Fibroblast of upper back skin (primary cell): ENCODE measurements at regions not wholly inside any gene's neighbourhood (a gene's known extent, or its start where the extent isn't known, plus 50 kb on each side); places are given as distances from the start of the nearest gene placed in this dataset.
A peak's percentile ranks its signal among the peaks of the same experiment; 100 is the strongest.

Experiments
- DNase-seq: peaks from one replicate; pipeline ENCODE4 v3.0.0-alpha.2; 2013

DNA sequence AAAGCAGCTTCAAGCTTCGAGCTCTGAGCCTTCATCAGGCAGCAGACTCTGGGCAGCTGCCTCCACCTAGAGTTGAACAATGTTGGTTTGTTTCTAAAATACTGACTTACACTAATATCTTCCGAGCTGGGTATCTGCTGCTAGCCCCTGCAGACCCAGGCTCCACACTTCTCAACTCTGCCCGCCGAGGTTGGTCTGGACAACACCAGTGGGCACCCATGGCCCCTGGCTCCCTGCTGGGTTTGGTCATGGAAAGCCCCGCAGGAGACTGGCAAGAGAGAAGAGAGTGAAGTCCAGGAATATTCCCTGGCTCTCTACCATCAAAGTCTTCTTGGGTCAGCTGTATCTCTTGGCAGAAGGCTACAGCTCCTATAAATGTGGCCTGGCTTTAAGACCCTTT lies 214.2 kb upstream of the TMEM132C start:
- DNase-seq: no peak

DNA sequence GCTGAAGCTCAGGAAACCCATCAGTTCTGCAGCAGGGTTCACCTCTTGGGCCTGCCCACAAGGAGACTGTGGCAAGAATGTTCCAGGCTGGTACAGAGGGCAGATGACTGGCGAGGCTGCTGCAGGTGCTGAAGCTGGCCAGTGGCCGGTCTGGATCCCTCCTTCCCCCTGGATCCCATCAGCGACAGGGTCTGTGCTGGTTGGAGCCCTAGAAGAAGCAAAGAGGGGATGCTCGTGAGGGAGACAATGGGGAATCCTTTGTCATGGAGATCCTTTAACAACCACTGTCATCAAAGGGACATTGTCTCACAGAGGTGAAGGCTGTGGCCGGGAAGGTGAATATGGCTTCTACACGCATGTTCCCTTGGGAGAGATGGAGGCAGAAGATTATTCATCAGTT lies 211.4 kb upstream of the TMEM132C start:
- no peak for DNase-seq

DNA sequence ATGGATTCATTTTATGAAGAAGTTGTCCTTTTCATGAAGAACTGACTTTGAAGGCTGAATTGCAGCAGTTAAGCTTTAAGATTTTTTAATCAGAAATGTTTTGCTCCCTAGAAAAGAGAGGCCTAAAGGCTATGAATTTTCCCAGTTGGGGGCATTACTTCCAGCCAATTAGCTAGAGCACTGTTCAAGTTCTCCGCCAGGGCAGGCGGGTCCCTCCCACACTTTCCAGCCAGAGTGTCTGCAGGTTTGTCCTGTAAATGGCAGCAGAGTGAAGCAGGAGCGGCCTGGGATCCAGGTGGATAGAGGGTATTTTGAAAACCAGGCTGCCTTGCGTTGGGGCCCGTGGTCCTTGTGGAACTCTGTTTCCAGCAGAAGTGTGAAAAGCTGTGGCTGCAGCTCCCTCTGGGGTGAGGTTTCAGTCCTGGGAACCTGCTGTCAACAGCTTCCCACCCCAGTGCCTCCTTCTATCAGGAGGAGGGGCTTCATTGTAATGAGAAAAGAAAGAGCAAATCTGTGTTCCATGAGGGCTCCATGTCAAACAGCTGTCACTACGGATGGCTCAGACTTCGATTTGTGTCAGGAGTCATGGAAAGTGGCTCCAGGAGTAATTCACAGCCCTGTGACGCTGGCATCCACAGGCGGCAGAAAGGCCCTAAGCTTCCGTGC lies 210.7 kb upstream of the TMEM132C start:
- no peak for DNase-seq

DNA sequence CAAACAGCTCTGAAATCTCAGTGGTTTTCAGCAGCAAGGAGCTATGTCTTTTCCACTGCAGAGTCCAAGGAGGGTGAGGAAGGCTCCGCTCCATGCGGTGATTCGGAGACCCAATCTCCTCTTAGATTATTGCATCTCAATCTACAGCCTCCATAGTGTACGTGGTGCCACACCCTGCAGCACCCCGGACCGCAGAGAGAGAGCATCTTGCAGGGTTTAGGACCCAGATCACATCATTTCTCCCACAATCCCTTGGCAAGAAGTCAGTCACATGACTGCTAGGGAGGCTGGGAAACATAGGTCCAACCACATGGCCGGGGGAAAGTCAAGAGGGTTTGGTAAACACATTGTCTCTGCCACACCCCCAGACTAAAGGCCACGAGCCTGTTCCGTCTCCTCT lies 209.4 kb upstream of the TMEM132C start:
- no peak for DNase-seq

DNA sequence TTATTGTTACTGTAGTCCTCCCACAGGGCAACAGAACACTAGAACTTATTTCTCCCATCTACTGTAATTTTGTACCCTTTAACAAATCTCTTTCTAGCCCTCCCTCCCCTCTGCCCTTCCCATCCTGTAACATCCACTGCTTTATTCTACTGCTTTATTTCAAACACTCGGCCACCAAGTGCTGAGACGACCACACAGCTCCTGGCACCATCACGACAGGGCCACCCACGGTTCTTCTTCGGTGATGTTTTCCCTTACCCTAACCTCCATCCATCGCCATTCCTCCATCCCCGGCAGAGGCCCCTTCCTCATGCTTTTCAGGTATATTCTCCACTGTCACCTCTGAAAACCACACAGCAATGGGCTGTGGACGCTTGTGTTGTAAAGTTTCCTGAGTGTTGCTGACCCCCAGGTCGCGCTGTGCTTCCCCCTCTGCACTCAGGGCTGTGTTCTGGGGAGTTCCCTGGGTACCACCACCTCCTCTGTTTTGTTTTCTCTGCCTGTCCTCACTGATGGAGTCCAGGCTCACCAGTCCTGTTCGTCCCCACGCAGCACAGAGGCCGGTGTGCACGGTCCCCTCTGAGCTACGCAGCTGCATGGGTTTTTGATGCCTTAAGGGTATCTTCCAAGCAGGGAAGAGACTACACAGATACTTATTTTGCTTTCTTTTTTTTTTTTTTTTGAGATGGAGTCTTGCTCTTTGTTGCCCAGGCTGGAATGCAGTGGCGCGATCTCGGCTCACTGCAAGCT lies 207.2 kb upstream of the TMEM132C start:
- DNase-seq: no peak

DNA sequence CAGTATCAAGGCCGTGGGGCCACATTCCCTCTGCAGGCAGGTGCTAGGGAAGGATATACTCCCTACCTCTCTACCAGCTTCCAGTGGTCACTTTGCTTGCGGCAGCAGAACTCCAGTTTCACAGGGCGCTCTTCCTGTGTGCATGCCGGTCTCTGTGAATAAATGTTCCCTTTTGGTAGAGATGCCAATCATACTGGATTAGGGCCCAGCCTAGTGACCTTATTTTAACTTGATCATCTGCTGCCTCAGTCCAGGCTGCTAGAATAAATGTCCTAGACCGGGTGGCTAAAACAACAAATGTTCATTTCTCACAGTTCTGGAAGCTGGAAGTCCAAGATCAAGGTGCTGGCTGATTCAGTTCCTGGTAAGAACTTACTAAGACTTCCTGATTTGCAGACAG lies 198.8 kb upstream of the TMEM132C start:
- DNase-seq: no peak

DNA sequence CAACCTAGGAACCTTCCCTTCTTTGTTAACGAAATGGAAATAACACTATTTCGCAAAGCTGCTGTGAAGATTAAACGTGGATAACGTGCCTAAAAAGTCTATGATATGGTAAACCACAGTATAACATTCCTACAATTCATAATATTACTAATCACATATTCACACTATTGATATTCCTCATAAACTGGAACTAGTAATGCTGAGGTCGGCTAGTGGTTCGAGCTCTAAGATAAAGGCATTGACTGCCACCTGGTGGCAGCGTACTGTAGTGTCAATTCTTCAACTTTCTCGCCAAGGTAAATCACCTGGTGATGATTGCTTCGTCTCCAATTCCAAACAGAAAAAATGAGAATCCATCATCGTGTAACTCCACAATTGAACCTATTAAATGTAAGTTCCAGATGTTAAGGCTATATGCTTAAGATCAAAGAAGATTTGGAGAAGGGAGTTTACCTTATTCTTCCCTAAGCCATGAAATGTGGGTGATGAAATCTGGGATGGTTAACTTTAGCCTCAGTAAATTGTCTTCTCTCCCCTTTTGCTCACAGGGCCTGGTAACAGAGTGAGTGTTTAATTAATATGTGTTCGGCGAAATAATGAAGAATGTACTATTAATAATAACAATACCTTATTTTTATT lies 197.5 kb upstream of the TMEM132C start:
- peak; percentile 69 for DNase-seq

DNA sequence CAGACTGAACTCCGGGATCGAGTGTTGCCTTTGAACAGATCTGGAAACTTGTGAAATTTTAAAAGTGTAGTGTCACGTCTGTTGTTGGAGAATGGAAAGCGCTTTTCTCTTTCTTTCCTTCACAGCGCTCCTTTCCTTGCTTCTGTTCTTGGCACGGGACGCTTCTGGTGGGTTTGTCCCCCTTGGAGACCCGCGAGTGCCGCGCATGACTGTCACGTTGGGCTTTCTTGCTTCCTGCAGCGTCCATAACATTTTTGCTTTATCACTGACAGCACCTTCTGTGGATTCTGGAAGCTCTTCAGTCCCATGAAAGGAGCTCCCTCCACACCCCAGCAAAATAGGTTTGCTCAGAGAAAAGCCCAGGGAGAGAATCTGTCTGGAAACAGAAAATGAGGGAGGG lies 193.0 kb upstream of the TMEM132C start:
- no peak for DNase-seq

DNA sequence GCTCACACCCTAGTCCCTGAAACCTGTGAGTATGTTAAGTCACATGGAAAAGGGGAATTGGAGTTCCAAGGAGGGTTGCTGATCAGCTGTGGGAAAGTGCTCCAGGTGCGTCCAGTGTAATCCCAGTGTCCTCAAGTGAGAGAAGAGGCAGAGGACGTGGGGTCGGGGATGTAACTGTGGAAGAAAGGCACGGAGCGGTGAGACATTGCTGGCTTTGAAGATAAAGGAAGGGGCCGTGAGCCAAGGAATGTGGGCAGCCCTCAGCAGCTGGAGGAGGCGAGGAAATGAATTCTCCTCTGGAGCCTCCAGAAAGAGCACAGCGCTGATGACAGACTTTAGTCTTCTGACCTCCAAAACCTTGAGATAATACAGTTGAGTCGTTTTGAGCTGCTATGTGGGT lies 191.6 kb upstream of the TMEM132C start:
- DNase-seq: no peak

DNA sequence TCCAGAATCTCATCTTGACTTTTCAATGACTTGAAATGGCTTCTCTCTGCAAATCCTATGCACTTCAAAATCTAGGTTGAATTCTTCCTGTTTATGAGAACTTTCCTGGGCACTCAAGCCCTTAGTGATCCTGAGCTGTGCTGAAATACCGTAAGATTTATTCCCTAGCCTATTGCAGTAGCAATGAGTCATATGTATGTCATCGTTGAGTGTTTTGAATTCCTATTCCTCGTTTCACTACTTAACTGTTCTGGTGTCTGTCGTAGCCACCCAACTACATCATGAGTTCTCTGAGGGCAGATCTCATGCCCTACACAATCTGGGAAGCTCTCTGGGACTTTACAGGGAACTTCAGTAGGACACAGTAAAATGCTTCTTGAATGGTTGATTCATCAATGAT lies 190.8 kb upstream of the TMEM132C start:
- peak; percentile 93 for DNase-seq

DNA sequence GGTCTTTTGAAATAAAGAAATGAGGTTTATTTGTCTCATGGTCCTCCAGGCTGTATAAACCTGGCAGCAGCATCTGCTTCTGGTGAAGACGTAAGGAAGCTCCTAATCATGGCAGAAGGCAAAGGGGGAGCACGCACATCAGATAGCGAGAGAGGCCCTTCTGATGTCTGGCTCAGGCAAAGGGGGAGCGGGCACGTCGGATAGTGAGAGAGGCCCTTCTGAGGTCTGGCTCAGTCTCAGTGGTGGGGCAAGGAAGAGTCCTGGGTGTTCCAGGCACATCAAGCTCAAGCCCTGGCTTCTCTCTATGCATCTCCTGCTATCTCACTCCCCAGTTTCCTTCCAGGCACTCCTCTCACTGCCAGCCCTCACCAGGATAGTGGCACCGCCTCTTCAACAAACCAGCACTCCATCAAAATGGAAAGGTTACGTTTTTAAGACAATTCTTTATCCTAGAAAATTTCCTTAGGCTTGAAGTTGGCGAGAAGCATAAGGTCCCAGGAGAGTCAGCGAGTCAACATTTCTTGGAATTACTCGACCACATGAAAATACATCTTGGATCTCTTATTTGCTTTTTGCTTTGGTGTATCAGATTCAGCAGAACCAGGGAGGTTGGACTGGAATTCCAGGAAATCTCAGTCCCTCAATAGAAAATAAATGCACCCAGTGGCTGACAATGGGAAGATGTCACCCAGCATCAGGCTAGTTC lies 189.6 kb upstream of the TMEM132C start:
- DNase-seq: peak; percentile 71

DNA sequence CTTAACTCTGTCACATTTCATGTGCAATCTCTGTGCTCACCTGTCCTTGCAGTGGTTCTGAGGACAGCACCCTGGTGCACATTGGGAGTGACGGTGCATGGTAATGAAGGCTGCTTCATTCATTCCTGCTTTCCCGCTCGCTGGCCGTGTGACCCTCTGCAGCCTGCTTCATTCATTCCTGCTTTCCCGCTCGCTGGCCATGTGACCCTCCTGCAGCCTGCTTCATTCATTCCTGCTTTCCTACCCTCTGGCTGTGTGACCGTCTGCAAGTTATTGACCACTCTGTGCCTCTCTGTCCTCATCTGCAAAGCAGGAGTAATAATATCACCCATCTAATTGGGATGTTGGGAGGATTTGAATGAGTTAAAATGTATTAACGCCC lies 189.1 kb upstream of the TMEM132C start:
- no peak for DNase-seq

DNA sequence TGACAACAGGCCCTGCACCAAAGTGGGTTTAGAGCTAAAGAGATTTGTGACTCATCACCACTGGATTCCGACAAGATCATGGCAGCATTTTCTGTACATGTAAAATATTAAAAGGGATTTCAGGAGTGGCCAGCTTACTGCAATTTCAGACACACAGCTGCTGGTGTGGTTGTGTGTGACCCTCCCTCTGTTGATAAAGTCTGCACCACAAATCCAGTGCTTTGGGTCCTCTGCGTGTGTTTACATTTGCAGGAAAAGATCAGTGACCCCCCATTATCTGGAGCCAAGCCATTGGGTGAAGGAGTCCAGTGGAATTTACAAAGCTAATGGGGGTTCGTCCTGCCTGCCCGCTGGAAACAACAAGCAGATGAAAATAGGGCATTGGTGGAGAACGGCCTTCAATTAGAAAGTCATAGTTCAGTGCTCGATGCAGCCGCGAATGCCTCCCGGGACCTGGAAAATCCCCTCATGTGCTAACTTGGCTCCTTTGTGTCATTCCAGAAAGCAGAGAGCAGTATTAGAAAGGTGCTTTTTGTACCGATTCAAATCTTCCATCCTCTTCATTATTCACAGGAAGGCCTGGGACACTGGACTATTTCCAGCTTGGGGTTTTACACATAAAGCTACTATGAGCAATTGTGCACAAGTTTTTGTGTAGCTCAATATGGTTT lies 188.5 kb upstream of the TMEM132C start:
- peak; percentile 84 for DNase-seq

DNA sequence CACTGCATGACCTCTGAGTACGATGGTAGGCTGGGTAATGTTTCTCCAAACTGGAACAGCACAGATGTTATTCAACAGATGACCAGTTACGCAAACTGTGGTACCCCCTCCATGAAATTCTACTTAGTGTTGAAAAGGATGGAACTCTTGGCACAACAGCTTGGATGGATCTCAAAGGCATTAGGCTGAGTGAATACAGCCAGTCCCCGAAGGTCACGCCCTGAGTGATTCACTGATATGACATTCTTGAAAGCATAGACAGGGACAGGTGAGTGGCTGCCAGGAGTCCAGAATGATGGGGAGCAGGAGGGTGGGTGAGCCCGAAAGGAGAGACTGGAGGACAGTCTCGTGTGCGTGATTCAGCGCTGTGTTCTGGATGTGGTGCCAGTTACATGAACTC lies 187.5 kb upstream of the TMEM132C start:
- no peak for DNase-seq

DNA sequence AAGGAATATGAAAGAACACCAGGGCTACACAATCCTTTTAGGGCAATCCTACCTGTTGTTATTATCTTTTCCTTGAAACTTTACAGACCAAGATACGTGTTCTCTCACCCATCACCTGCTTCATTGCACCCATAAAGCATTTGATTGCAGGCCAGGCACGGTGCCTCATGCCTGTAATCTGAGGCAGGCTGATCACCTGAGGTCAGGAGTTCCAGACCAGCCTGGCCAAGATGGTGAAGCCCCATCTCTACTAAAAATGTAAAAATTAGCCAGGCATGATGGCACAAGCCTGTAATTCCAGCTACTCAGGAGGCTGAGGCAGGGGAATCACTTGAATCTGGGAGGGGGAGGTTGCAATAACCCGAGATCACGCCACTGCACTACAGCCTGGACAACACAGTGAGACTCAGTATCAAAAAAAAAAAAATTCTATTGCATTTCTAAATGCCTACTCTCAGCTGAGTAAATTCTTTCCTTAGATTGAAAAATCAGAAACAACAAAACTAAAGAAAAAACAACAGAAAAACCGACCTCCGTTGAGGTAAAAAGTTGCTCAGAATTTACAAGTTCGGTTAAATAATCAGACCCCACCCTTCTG lies 183.7 kb upstream of the TMEM132C start:
- DNase-seq: no peak

DNA sequence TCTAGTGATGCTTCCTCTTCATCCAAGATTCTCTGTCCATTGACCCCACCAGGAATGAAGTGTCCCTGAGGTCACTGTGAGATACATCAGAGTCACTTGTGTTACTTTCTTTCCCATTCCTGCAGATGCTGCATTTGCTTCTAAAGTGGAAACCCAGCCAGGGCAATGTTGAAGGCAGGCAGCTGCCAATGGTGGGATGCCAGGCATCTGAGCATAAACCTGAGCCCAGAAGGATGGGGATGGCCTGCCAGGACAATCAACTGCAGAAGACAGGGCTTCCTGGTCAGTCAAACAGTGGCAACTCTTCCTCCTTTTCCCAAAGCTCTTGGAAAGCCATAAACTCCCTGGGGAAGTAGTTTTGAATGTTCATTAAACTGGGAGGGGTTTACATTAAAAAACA lies 178.0 kb upstream of the TMEM132C start:
- DNase-seq: no peak

DNA sequence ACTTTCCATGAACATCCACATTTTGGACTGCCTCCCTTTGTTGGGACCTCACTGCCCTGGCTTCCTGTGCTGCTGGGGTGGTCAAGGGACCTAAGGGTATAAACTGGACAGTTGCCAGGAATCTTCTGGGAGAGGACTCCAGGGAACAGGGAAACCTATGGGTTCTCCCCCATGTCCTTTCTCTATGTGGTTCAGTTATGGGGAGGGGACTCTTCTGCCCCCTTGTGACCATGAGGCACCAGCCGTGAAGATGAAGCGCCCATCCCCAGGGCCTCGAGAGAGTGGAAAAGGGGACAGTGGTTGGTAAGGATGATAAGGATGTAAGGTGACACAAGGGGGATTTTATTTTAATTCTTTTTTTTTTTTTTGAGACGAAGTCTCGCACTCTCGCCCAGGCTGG lies 177.0 kb upstream of the TMEM132C start:
- no peak for DNase-seq

DNA sequence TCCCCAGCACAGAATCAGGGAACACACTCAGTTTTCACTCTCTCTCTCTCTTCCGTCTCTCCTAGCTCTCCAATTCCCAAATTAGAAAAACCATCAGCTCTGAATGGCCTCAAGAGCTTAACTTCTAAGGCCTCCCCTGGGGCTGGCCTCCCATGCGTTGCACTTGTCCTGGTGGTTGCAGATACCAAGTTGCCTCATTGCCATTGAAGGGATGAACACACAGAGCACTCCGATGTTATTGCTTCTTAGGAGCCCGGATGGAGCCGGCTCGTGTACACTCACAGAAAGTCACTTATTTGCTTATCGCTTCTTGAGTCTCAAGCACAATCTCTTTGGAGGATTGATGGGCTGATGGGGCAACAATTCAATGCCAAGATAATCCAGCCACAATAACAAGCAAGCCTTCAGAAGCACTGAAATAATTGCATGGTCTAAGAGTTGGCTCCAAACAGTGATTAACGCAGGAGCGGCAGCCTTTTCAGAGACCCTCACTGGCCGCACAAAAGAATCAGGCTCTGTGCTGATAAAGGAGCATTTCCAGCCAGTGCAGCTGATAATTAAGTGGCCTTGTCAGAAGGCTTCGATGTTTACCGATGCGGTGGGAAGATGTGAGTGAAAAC lies 175.8 kb upstream of the TMEM132C start:
- no peak for DNase-seq

DNA sequence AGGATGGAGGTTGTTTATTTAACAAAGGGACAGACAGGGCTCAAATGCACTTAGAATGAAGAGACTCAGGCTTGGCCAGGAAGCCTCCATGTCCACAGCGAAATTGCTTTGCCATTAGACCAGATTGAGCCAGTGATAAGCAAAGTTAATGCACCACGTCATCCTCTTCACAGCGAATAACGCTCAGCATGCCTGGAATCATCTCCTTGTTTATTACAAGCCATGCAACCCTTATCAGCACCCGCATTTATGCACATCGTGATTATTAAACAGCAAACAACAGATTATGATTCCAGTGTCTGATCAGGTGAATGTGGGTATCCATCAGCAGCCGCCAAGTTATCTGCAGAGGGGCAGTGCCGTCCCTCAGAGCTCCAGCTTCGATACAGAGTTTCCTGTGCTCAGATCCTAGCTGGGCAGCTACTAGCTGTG lies 175.0 kb upstream of the TMEM132C start:
- no peak for DNase-seq

DNA sequence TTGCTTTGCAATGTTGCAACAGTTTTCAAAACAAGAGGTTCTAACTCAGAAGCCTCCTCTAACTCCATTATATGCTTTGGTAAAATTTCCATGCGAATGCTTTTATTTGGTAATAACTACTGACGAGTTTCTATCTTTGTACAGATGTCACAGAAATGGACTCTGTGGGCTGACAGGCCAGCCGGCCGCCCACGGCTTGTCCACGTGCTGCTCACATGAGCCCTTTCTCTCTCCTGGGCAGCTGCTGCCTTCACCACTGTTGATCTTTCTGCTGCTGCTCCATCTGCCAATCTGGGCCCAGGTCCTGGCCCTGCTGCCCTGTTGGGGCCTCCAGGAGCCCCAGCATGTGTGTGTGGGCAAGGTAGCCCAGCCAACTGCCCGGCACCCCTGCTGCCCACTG lies 168.2 kb upstream of the TMEM132C start:
- no peak for DNase-seq

DNA sequence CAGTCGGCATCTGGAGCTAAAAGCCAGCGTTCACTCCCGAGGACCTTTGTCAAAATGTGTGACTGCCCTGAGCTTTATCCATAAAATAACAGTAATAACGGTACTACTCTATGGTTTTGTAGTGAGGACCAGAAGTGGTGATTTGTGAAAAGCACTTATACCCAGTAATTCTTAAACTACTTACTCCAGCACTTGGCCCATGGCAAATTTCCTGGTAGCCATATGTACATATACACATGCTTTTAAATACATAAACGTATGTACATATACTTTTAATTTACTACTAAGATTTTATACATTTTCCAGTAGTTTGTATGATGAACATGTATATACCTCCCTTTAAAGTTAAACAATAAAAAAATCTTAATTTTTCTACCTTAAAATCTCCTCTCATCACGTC lies 163.8 kb upstream of the TMEM132C start:
- DNase-seq: no peak

DNA sequence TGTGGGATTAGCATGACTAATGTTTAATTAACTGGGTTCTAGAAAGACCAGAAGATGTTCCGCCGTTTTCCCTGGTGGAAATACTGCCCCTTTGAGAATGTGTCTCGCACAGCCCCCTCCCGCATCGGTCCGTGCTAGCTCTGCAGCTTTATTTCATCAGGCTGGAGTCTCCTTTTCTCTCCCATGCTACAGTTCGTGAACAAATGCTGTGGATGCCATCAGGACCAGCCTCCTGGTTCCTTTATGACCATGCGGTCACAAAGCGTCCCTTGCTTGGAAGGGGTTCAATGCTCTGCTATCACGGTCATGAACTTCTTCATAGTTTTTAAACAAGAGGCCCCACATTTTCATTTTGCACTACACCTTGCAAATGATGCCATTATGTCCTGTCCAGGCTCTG lies 157.7 kb upstream of the TMEM132C start:
- DNase-seq: no peak
